ENCODE measurements at regions not wholly inside any gene's neighbourhood (a gene's known extent, or its start where the extent isn't known, plus 50 kb on each side); places are given as distances from the start of the nearest gene placed in this dataset.
A peak's percentile ranks its signal among the peaks of the same experiment; 100 is the strongest.

DNA sequence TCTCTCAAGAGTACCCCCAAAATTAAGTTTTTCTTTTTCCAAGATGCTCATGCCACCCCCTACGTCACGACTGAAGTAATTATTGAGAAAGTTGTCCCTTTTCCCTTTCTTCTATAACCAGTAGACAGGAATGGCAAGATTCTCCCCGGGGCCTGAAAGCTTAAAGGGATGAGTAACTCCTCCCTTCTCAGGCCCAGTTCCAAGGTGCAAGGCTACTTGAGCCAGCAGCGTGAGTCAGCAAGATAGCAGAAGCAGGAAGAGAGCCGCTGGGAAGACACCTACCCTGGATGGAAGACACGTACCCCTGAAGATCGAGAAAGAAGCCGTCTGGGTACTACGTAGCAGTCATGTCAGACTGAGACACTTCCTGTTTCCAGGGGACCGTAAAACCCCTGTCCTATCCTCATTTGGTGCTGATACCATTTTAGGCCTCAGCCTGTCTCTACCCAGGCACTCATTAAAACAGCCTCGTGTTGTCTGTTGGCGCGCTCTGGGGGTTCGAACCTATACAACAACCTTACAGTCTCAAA, 241.0 kb downstream of the ADGRG6 start:
- TF ChIP-seq, protein P1, sequence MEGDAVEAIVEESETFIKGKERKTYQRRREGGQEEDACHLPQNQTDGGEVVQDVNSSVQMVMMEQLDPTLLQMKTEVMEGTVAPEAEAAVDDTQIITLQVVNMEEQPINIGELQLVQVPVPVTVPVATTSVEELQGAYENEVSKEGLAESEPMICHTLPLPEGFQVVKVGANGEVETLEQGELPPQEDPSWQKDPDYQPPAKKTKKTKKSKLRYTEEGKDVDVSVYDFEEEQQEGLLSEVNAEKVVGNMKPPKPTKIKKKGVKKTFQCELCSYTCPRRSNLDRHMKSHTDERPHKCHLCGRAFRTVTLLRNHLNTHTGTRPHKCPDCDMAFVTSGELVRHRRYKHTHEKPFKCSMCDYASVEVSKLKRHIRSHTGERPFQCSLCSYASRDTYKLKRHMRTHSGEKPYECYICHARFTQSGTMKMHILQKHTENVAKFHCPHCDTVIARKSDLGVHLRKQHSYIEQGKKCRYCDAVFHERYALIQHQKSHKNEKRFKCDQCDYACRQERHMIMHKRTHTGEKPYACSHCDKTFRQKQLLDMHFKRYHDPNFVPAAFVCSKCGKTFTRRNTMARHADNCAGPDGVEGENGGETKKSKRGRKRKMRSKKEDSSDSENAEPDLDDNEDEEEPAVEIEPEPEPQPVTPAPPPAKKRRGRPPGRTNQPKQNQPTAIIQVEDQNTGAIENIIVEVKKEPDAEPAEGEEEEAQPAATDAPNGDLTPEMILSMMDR (IDR thresholded peaks at IDR 0.05; ENCODE audit: insufficient read depth, low read length) = no peak
- no peak overlapping the region for H3K4me3 ChIP-seq (ENCODE audit: low read depth, low read length)
- peak; percentile 66 for DNase-seq (ENCODE audit: low read depth)

DNA sequence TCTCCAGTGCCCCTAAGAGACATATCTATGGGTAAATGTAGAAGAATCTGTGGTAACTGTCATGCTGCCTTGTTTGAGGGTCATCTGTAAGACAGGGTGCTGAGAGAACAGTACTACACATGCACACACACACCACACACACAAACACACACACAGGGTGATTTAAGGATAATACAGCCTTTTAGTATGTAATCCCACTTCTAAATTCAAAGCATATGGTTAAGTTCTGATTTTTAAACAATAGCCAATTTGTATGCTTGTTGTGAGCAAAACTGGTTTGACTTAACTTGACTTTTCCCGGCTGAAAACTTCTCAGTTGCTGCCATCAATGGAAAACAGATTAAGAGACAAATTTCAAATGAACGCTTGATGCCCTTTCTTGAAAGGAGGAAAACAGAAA, 241.8 kb downstream of the ADGRG6 start:
- TF ChIP-seq, protein P1 (IDR thresholded peaks at IDR 0.05; ENCODE audit: insufficient read depth, low read length) = no peak
- no peak for DNase-seq (ENCODE audit: low read depth)
- H3K4me3 ChIP-seq (ENCODE audit: low read depth, low read length) = no peak overlapping the region

DNA sequence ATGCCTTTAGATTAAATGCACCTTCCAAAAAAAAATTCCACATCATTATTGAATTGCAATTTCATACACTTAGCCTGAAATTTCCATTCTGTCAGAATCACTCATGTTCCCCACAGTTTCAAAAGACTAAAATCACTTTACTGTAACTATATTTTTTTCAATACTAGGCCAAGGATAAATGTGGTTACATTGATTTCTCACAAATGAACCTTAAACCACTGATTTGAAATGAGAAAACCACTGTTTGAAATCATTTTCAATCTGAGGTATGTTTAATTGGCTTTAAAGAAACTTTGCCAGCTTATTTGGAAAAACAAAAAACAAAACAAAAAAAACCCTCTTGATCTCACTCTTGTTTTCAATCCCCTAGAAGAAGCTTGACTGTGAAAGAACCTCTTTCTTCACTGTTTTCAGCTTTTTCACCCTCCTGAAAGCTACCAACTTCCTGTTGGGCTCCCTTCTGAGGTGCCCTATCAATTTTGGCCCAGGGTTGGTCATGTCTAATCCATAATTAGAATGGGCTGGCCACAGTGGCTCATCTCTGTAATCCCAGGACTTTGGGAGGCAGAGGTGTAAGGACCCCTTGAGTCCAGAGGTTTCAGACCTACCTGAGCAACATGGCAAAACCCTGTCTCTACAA, 242.5 kb downstream of the ADGRG6 start:
- DNase-seq (ENCODE audit: low read depth) = no peak
- TF ChIP-seq, protein P1 (IDR thresholded peaks at IDR 0.05; ENCODE audit: insufficient read depth, low read length) = no peak
- no peak overlapping the region for H3K4me3 ChIP-seq (ENCODE audit: low read depth, low read length)

DNA sequence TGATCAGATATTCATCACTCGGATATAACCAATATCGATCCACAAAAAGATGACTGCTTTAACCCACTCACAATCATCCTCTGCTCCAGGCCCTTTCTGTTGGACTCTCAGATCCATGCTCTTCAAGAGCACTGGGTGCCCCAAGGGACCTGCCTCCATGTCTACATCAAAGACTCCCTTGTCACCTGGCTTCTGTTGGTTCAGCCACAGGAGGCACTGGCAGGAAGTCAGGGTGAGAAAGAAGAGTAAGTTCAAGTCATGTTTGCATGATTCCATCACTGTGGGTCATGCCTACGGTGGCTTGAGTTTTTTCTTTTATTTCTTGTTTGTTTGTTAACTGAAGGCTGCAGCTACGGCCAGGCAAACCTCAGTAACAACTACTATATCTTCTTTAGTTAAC, 243.3 kb downstream of the ADGRG6 start:
- TF ChIP-seq, protein P1 (IDR thresholded peaks at IDR 0.05; ENCODE audit: insufficient read depth, low read length) = no peak
- DNase-seq (ENCODE audit: low read depth) = no peak
- H3K4me3 ChIP-seq (ENCODE audit: low read depth, low read length) = no peak overlapping the region

DNA sequence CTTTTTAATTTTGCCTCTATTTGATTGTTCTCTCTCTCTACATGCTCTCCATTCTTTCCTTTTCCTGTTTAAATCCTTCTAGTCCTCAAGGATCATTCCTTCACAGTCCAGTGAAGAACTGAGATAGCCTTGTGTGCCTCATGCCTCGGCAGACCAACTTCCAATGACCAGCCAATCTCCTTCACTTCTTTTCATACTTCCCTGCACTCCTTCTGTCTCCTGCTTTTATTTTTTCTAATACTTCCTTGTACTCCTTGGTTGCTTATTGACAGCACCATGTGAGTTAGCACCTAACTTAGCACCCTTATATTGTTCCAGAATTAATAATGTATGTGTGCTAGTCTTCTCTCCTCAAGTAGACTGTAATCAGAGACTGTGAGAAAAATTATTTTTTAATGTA, 246.8 kb downstream of the ADGRG6 start:
- no peak overlapping the region for H3K4me3 ChIP-seq (ENCODE audit: low read depth, low read length)
- DNase-seq (ENCODE audit: low read depth) = no peak
- TF ChIP-seq, protein P1 (IDR thresholded peaks at IDR 0.05; ENCODE audit: insufficient read depth, low read length) = no peak

DNA sequence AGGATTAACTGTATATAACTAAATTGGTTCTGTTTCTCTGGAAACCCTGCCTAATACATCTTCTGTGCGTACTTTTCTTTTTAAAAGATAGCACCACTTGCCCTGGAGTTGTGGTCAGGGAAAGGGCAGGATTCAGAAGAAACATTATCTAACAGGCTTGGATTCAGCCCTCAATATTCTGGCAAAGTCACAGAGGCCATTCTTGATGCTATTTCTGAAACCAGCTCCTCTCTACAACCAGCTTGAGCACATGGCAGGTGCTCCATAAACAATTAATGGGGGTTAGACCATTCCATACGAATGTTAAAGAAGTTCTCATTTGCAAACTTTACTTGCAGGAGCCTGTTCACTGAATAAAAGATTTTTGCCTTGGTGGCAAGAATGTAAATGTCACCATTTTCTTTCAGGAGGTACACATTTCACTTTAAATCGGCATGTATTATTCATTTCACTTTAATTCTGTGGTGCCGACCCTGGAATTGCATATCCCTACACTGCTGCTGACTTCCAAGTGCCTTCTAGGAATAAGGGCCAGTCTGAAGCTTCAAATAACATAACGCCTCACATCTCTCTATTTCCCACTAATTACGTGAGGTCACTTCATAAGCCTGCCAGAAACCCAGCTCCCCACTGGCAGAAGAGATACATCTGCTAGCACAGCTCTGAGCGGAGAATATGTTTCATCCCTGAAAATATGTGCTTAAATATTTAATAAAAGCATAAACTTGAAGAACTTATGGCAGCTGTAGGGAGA, 248.7 kb downstream of the ADGRG6 start:
- TF ChIP-seq, protein P1 (IDR thresholded peaks at IDR 0.05; ENCODE audit: insufficient read depth, low read length) = no peak
- no peak overlapping the region for H3K4me3 ChIP-seq (ENCODE audit: low read depth, low read length)
- DNase-seq (ENCODE audit: low read depth) = no peak
